ENCODE measurements at regions not wholly inside any gene's neighbourhood (a gene's known extent, or its start where the extent isn't known, plus 50 kb on each side); places are given as distances from the start of the nearest gene placed in this dataset.
A peak's percentile ranks its signal among the peaks of the same experiment; 100 is the strongest.
"Not testable (repeated sequence)": the region's sequence is repeated elsewhere in the genome, so short reads cannot be mapped to it uniquely, and the experiment has no call there.

DNA sequence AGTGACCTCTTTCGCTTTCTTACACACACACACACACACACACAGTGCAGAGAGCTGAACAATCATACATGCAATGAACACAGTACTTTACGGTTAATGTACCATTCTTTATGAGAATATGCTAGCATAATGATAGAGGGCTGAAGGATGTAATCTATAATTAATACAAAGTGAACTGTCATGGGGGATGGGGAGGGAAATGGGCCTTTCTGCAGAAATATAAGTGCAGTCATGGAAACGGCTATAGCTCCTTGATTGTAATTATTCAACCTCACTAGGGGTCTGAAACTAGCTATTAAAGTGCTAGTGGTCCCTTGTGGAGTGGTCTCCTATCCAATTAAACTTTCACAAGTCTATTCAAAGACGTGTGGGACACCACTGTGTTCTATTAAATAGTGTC, 443.2 kb upstream of the FOXG1 start:
- no peak for DNase-seq (ENCODE audit: low spot score)

- DNase-seq (ENCODE audit: low spot score), result no peak
These were observed 442.4 kb upstream of the FOXG1 start for GRCh38 chr14:28323951-28324741.

- no peak for DNase-seq (ENCODE audit: low spot score)
These were observed 425.8 kb upstream of the FOXG1 start for GRCh38 chr14:28340816-28341215.

DNA sequence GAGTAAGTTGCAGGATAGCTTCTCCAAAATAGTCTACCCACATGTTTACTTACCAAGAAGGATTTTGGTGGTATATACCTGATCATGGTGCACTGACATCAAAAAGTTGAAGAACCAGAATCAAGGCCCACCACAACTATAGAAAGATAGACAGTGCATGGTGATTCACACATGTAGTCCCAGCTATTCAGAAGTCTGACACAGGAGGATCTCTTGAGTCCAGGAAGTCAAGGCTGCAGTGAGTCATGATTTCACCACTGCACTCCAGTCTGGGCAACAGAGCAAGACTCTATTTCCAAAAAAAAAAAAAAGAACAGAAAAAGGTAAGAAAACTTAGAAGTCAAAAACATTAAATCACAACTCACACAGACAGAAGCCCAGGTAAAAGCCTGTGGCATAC, 422.2 kb upstream of the FOXG1 start:
- no peak for DNase-seq (ENCODE audit: low spot score)

DNA sequence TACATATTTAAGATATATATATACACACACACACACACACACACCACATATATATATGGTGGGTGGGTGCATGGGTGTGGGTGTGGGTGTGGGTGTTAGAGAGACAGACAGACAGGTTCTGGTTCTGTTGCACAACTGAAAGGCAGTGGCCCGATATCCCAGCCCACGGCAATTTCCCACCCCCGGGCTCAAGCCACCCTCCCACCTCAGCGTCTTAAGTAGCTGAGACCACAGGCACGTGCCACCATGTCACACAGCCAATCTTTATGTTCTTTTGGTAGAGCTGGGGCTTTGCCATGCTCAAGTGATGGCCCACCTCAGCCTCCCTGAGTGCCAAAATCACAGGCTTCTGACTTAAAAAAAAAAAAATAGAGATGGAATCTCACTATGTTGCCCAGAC, 417.8 kb upstream of the FOXG1 start:
- DNase-seq (ENCODE audit: low spot score), result no peak

DNA sequence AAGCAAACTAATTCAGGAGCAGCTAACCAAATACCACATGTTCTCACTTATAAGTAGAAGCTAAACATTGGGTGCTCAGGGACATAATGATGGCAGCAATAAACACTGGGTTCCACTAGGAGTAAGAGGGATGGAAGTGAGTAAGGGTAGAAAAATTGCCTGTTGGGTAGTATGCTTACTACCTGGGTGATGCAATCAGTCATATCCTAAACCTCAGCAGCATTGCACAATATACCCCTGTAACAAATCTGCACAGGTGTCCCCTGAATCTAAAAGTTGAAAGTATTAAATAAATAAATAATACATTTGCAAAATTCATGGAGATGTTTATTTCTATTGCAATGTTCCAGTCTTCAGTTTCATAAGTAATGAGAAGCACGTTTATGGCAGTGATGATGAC, 409.8 kb upstream of the FOXG1 start:
- no peak for DNase-seq (ENCODE audit: low spot score)

DNA sequence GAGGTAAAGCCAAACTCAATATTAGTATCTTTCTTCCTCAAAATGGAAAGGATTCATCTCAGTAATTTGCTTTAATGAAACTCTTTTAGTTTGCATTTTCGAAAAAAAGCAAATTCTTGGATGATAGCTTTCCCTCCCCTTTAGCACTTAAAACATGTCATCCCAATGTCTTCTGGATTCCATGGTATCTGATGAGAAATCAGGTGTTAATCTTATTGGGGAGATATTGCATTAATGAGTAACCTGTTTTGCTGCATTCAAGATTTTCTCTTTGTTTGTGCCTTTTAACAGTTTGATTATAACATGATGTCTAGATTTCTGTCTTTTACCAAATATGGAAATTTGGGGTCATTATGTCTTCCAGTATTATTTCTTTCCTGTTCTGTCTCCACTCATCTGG, 405.1 kb upstream of the FOXG1 start:
- no peak for DNase-seq (ENCODE audit: low spot score)

- no peak for DNase-seq (ENCODE audit: low spot score)
These were observed 401.1 kb upstream of the FOXG1 start for GRCh38 chr14:28365510-28365909.

- DNase-seq (ENCODE audit: low spot score), result no peak
These were observed 392.9 kb upstream of the FOXG1 start for GRCh38 chr14:28373721-28374120.

DNA sequence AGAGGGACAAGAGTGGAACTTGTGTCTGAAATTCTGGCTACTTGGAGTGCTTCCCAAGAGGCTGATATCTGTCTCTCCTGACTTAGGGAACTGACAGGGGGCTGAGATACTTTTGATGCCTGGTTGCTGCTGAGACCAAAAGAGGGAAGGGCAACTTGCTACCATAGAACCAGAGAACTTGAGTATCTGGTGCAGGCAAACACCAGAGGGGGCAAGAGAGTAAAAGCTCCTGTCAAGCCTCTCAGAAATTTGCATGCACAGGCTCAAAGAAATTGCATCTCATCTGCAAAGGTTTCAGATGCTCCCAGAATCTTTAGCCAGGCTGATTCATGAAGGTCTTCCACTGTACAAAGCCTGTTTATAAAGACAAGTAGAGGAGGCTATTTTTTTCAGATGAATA, 391.3 kb upstream of the FOXG1 start:
- DNase-seq (ENCODE audit: low spot score), result no peak

DNA sequence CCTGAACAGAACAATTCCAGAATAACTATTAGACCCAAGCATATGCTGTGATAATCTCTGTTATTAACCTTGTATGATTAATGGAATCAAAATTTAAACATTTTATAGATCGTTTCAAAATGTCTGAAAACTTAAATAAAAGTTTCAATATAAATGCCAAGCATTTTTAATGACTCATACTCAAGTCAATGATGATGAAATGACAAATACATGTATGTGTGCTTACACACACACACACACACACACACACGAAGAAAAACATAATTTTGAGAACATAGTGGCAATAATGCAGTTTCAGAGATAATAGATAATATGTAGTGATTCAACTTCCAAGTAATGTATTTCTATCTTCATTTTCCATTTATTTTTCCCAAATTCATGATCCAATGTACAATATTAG, 384.9 kb upstream of the FOXG1 start:
- DNase-seq (ENCODE audit: low spot score), result no peak

GRCh38 chr14:28382444-28383190, 384.0 kb upstream of the FOXG1 start:
- peak; percentile 4 for DNase-seq (ENCODE audit: low spot score)

- no peak for DNase-seq (ENCODE audit: low spot score)
These were observed 368.1 kb upstream of the FOXG1 start for GRCh38 chr14:28398506-28398905.

GRCh38 chr14:28401705-28402104, 364.9 kb upstream of the FOXG1 start:
- not testable (repeated sequence) for DNase-seq (ENCODE audit: low spot score)

- DNase-seq (ENCODE audit: low spot score), result no peak
These were observed 360.4 kb upstream of the FOXG1 start for GRCh38 chr14:28406196-28406595.

DNA sequence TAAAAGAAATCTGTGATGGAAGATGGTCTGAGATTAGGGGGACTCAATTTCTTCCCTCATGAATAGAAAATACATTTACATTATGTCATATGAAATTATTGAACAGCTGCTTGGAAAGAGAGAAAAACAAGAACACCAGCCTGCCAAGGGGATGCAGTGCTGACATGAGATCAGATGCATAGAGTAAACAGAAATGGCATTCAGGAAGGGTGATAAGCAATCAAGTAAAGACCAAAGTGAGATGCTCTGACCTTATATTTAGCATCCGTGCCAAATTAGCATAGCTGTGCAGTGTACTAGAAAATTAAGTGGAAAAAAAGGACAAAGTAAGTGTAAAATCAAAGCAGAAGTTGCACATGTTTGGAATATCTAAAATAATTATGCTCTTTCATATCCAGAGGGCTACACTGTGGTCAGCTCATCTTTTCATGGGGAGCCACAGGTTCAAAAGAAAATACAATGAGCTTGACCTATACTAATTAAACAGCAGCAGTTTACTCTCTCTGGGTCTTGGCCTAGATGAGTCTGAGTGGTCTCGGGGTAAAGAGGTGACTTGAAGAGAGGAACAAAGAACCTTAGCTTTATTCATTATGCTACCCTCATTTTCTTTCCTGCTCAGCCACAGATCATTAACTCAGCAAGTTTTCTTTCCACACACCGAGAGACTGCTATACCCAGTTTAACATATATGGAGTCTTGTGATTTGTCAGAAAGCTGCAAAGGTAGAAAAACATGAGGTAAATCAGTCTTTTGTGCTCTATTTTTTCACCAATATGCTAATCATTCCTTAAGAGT, 359.4 kb upstream of the FOXG1 start:
- DNase-seq (ENCODE audit: low spot score), result no peak

DNA sequence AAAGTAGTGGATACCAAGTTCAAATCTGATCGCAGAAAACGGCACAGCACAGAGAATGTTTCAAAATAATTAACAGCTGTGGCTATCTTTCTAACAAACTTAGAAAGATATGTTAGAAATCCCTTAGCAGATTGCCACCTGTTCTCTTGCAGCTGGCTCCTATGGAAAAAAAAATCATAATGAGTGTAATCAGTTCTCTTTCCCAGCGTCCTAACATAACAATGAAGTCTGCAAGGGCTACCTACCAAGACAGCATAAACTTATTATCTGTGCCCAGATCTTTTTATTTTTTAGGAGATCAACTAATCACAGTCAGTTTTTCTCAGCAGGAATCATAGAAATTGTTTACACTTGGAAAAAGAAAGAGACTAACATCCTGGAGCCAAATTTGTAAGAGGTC, 358.6 kb upstream of the FOXG1 start:
- no peak for DNase-seq (ENCODE audit: low spot score)

DNA sequence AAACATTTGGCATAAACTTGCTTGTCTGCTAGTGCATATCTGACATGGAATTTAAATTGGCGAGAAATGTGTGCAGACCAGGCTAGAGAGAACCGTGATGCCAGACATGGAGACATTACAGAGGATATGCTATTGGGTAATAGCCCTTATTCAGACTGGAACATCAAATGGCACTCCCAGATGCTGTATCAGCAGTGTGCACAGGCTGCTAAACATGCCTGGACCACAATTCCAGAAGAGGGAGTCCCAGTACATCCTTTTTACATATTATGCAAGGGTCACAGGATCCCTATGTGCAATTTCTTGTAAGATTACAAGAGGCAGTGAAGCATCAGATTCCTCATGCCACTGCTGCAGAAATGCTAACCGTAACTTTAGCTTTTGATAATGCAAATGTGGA, 354.5 kb upstream of the FOXG1 start:
- DNase-seq (ENCODE audit: low spot score), result no peak

- no peak for DNase-seq (ENCODE audit: low spot score)
These were observed 339.6 kb upstream of the FOXG1 start for GRCh38 chr14:28426960-28427359.

- no peak for DNase-seq (ENCODE audit: low spot score)
These were observed 329.8 kb upstream of the FOXG1 start for GRCh38 chr14:28436821-28437220.

GRCh38 chr14:28461389-28461788, 305.2 kb upstream of the FOXG1 start:
- DNase-seq (ENCODE audit: low spot score), result no peak

GRCh38 chr14:28467611-28468010, 299.0 kb upstream of the FOXG1 start:
- no peak for DNase-seq (ENCODE audit: low spot score)
